SK-N-SH (cell line): ENCODE measurements at regions not wholly inside any gene's neighbourhood (a gene's known extent, or its start where the extent isn't known, plus 50 kb on each side); places are given as distances from the start of the nearest gene placed in this dataset.

Experiments used
- CTCF ChIA-PET: fragments of 300-600, 350-600 bp; formaldehyde crosslinking; extraction: SDS; loops from one replicate; lab custom pipeline; 2021; lab: Yijun Ruan, JAX
- POLR2A ChIA-PET: fragments of 350-600 bp; sonication (Branson Sonifier 250); formaldehyde crosslinking; extraction: SDS; loops from one replicate; lab custom pipeline; 2020; ENCODE audit warnings: antibody characterized with exemption, inconsistent platforms; lab: Yijun Ruan, JAX
- DNase-seq: peaks from one replicate; pipeline ENCODE4 v3.0.0; 2012
- H2AFZ ChIP-seq: fragments of 200-600 bp; sonication (generic); 2 replicates; pipeline ENCODE4 v1.8.1; 2016; ENCODE audit warnings: antibody characterized with exemption, mild to moderate bottlenecking, low read depth
- H3F3A ChIP-seq: fragments of 200-600 bp; sonication (generic); replicated peaks from 2 replicates; pipeline ENCODE3; 2016; ENCODE audit warnings: antibody characterized with exemption, mild to moderate bottlenecking; ENCODE audit not compliant: insufficient read depth
- H3K27ac ChIP-seq, 2 experiments: fragments of 200-500 bp in 1 of 2; fragments of 200-600 bp in 1 of 2; sonication (Bioruptor generic) in 1 of 2; sonication (generic), shearing (Covaris generic) in 1 of 2; 2 replicates each; pipeline versions ENCODE4 v1.5.1 to v1.6.1; 2014 to 2016; ENCODE audit warnings: low read depth in 2 of 2, inconsistent platforms in 1 of 2, low read length in 1 of 2, mild to moderate bottlenecking in 1 of 2, mixed read lengths in 1 of 2
- H3K27me3 ChIP-seq: fragments of 200-600 bp; sonication (generic), shearing (Covaris generic); 2 replicates; pipeline ENCODE4 v1.6.1; 2016; ENCODE audit warnings: mixed run types; ENCODE audit not compliant: insufficient read depth
- H3K36me3 ChIP-seq, 2 experiments: fragments of 200-500 bp in 1 of 2; fragments of 200-600 bp in 1 of 2; sonication (Bioruptor generic) in 1 of 2; sonication (generic) in 1 of 2; replicated peaks in 1 of 2; 2 replicates each; pipeline versions ENCODE3 to v1.5.1; 2014 to 2016; ENCODE audit warnings: low read length in 1 of 2, mild to moderate bottlenecking in 1 of 2; ENCODE audit not compliant: insufficient read depth in 2 of 2, control insufficient read depth in 1 of 2
- H3K4me1 ChIP-seq, 2 experiments: fragments of 200-500 bp in 1 of 2; fragments of 200-600 bp in 1 of 2; sonication (Bioruptor generic) in 1 of 2; sonication (generic), shearing (Covaris generic) in 1 of 2; 2 replicates each; pipeline versions ENCODE4 v1.5.1 to v1.6.1; 2014 to 2016; ENCODE audit warnings: low read depth in 1 of 2, low read length in 1 of 2, mixed run types in 1 of 2; ENCODE audit not compliant: insufficient read depth in 2 of 2, control insufficient read depth in 1 of 2
- H3K4me2 ChIP-seq: fragments of 200-600 bp; sonication (generic), shearing (Covaris generic); 2 replicates; pipeline ENCODE4 v1.6.1; 2017; ENCODE audit warnings: mixed run types
- H3K4me3 ChIP-seq, 2 experiments: fragments of 200-500 bp in 1 of 2; fragments of 200-600 bp in 1 of 2; sonication (Bioruptor generic) in 1 of 2; sonication (generic), shearing (Covaris generic) in 1 of 2; 2 replicates each; pipeline versions ENCODE4 v1.5.1 to v1.8.1; 2014 to 2016; ENCODE audit warnings: low read depth in 2 of 2, inconsistent platforms in 1 of 2, low read length in 1 of 2, mild to moderate bottlenecking in 1 of 2, mixed read lengths in 1 of 2, moderate library complexity in 1 of 2
- H3K79me2 ChIP-seq: fragments of 200-600 bp; sonication (generic); 2 replicates; pipeline ENCODE4 v1.8.1; 2017; ENCODE audit warnings: mild to moderate bottlenecking; ENCODE audit not compliant: insufficient read depth
- H3K9ac ChIP-seq: fragments of 200-600 bp; sonication (generic); 2 replicates; pipeline ENCODE4 v1.6.1; 2017; ENCODE audit warnings: mixed run types
- H3K9me2 ChIP-seq: fragments of 200-600 bp; sonication (generic); 2 replicates; pipeline ENCODE4 v1.6.1; 2017; ENCODE audit warnings: mixed run types
- H3K9me3 ChIP-seq: fragments of 200-600 bp; sonication (generic); 2 replicates; pipeline ENCODE4 v1.6.1; 2017; ENCODE audit warnings: mixed run types, mild to moderate bottlenecking, moderate library complexity
- H4K20me1 ChIP-seq: fragments of 200-600 bp; sonication (generic); 2 replicates; pipeline ENCODE4 v1.6.1; 2017; ENCODE audit warnings: mild to moderate bottlenecking, mixed run types; ENCODE audit not compliant: insufficient read depth
- CHD2 ChIP-seq: fragments of 150-350 bp; IDR thresholded peaks from 2 replicates; pipeline ENCODE4 v1.6.1; 2018; ENCODE audit warnings: low read length; ENCODE audit not compliant: partially characterized antibody
- ELF1 ChIP-seq: IDR thresholded peaks from 2 replicates; pipeline ENCODE4 v1.4.0; 2012
- FOXJ3 ChIP-seq: sonication (generic); formaldehyde crosslinking; IDR thresholded peaks from 2 replicates; pipeline ENCODE4 v1.5.1; 2020; ENCODE audit warnings: mild to moderate bottlenecking, missing genetic modification reagents
- JUND ChIP-seq: IDR thresholded peaks from 2 replicates; pipeline ENCODE4 v1.4.0; 2012
- NFIC ChIP-seq: IDR thresholded peaks from 2 replicates; pipeline ENCODE4 v1.4.0; 2012; ENCODE audit warnings: borderline replicate concordance
- NRF1 ChIP-seq: IDR thresholded peaks from 2 replicates; pipeline ENCODE4 v1.6.1; 2012; ENCODE audit warnings: low read depth, mild to moderate bottlenecking, low read length
- PBX3 ChIP-seq: IDR thresholded peaks from 2 replicates; pipeline ENCODE4; 2012
- POLR2AphosphoS5 ChIP-seq: IDR thresholded peaks from 2 replicates; pipeline ENCODE4 v1.6.1; 2012; ENCODE audit warnings: low read depth, low read length
- RAD21 ChIP-seq: IDR thresholded peaks from 2 replicates; pipeline ENCODE4 v1.6.1; 2012; ENCODE audit warnings: mild to moderate bottlenecking, low read length
- REST ChIP-seq: IDR thresholded peaks from 2 replicates; pipeline ENCODE4 v1.6.1; 2012; ENCODE audit warnings: mild to moderate bottlenecking, low read depth, low read length, moderate library complexity
- RFX5 ChIP-seq: IDR thresholded peaks from 2 replicates; pipeline ENCODE4 v1.6.1; 2012; ENCODE audit warnings: mild to moderate bottlenecking, improper control_type of control experiment, low read length
- RXRA ChIP-seq: IDR thresholded peaks from 2 replicates; pipeline ENCODE4 v1.4.0; 2012; ENCODE audit warnings: low read depth, mild to moderate bottlenecking, borderline replicate concordance
- SIN3A ChIP-seq: IDR thresholded peaks from 2 replicates; pipeline ENCODE4 v1.6.1; 2012; ENCODE audit warnings: low read depth, mild to moderate bottlenecking, low read length, moderate library complexity, borderline replicate concordance
- SMC3 ChIP-seq: IDR thresholded peaks from 2 replicates; pipeline ENCODE4 v1.6.1; 2012; ENCODE audit warnings: low read depth, low read length, improper control_type of control experiment
- TCF12 ChIP-seq: IDR thresholded peaks from 2 replicates; pipeline ENCODE4 v1.4.0; 2012
- TEAD4 ChIP-seq: IDR thresholded peaks from 2 replicates; pipeline ENCODE4 v1.4.0; 2012; ENCODE audit warnings: mild to moderate bottlenecking, borderline replicate concordance; ENCODE audit not compliant: insufficient read depth
- USF2 ChIP-seq: fragments of 150-350 bp; IDR thresholded peaks from 2 replicates; pipeline ENCODE4 v1.6.1; 2017; ENCODE audit warnings: antibody characterized with exemption, low read length, low read depth, borderline replicate concordance
- YY1 ChIP-seq: IDR thresholded peaks from 2 replicates; pipeline ENCODE4 v1.4.0; 2012; ENCODE audit warnings: low read depth, mild to moderate bottlenecking
- WGBS: methylation state at CpG from one replicate; pipeline ENCODE4 v1.1.6; 2017; ENCODE audit warnings: low lambda C conversion rate; 5-methylcytosine and 5-hydroxymethylcytosine counted together
- TF ChIP-seq, protein P1 (sequence below): IDR thresholded peaks from 2 replicates; pipeline ENCODE4 v1.4.0; 2012; ENCODE audit warnings: low read depth
- TF ChIP-seq, protein P2 (sequence below): fragments of 200-600 bp; sonication (generic); IDR thresholded peaks from 2 replicates; pipeline ENCODE4 v1.6.1; 2017; ENCODE audit warnings: antibody characterized with exemption, mild to moderate bottlenecking, moderate library complexity
- TF ChIP-seq, protein P3 (sequence below): fragments of 150-350 bp; IDR thresholded peaks from 2 replicates; pipeline ENCODE4 v1.6.1; 2016; ENCODE audit warnings: mild to moderate bottlenecking, low read depth, low read length

DNA sequence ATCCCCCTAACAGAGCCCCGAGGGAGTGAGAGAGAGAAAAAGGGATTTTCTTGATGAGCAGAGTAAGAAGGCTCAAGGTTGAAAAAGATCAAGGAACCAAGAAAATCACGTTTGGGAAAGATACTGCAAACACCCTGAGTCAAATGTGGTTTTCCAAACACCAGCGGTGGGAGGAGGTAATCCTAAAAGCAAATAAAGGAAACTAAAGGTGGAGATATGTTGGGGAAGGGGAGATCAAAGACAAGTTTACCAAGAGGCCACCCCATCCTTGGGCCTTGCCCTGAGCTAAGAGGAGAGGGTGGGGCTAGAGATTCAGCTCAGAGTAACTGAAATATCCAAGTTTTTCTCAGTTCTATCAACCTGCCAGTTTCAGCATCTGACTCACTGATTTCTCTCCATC is 332.3 kb downstream of the ETAA1 start:
- ChIA-PET POLR2A (no interaction called here), CTCF (interaction anchor here (1.0 to 1.3 kb wide), 2 partner anchors 16 to 79 kb away, joined by 3 read pairs; no protein-coding TSS in a partner anchor)
- Histone ChIP-seq H3K9me3 (no peaks in the 10 kb centered on the region), H3F3A (no peaks in the 10 kb centered on the region), H3K27me3 (no peaks in the 10 kb centered on the region), H3K9ac (no peak overlapping the region), H3K4me1 (peaks cover 0 to 9% of the 10 kb centered on the region in 2 experiments; a peak in 1 of 4 replicates)
- DNase-seq = no peak
- 58% methylated on average over 3 of the region's 3 CpGs for WGBS
- TF ChIP-seq USF2 = no peak
- no peak for TF ChIP-seq JUND
- TF ChIP-seq, all 33 proteins: peak for 0
- H3K4me2 ChIP-seq = no peak overlapping the region
- no peak overlapping the region for H3K27ac ChIP-seq
- no peaks in the 10 kb centered on the region for H3K9me2 ChIP-seq
- H4K20me1 ChIP-seq = no peaks in the 10 kb centered on the region
- no peak overlapping the region for H2AFZ ChIP-seq
- no peaks in the 10 kb centered on the region for H3K79me2 ChIP-seq
- no peak overlapping the region for H3K4me3 ChIP-seq
- H3K36me3 ChIP-seq = no peaks in the 10 kb centered on the region

DNA sequence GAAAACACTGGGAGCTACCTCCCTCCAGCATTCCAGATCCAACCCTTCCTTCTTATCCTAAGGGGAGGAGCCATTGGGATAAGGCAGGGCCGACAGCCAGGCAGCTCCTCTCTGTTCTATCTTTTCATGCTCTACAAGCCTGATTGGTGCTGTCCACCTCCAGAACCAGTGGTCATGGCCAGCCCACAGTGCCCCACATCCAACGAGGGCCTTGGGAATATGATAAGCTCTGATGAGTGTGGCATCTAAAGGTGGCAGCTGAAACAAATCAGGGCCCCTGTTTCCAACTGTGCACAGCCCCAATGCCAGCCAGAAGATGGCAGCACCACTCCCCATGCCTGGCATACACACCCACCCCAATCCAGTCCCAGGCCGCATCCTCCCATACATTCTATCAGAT is 329.3 kb downstream of the C1D start:
- peak overlapping the region in 1 of 2 experiments; percentile 16; a peak in 1 of 4 replicates for H3K27ac ChIP-seq
- H3F3A ChIP-seq = no peaks in the 10 kb centered on the region
- no peak overlapping the region for H3K9ac ChIP-seq
- POLR2A ChIA-PET = interaction anchor here (1.1 kb wide), 1 partner anchor 22 kb away, joined by 3 read pairs; no protein-coding TSS in a partner anchor
- no peaks in the 10 kb centered on the region for H3K9me2 ChIP-seq
- no peaks in the 10 kb centered on the region for H3K36me3 ChIP-seq
- H3K4me2 ChIP-seq = no peak overlapping the region
- H2AFZ ChIP-seq = no peak overlapping the region
- H3K9me3 ChIP-seq = no peaks in the 10 kb centered on the region
- no peaks in the 10 kb centered on the region for H3K27me3 ChIP-seq
- DNase-seq = peak; percentile 54
- H3K4me1 ChIP-seq = peaks cover 0 to 3% of the 10 kb centered on the region in 2 experiments; a peak in 1 of 4 replicates
- H3K4me3 ChIP-seq = no peak overlapping the region
- H3K79me2 ChIP-seq = no peaks in the 10 kb centered on the region
- 52% methylated on average over 3 of the region's 3 CpGs for WGBS
- H4K20me1 ChIP-seq = no peaks in the 10 kb centered on the region
- CTCF ChIA-PET = interaction anchor here (0.6 to 2.7 kb wide), 12 partner anchors 10 to 301 kb away, joined by 3 to 26 read pairs (median 4); no protein-coding TSS in a partner anchor
- TF ChIP-seq, protein P1, sequence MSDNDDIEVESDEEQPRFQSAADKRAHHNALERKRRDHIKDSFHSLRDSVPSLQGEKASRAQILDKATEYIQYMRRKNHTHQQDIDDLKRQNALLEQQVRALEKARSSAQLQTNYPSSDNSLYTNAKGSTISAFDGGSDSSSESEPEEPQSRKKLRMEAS = no peak
- TF ChIP-seq POLR2AphosphoS5 = no peak
- TF ChIP-seq ELF1 = no peak
- TF ChIP-seq TEAD4 = no peak
- no peak for TF ChIP-seq NFIC
- no peak for TF ChIP-seq PBX3
- TF ChIP-seq SMC3 = peak; percentile 39
- TF ChIP-seq TCF12 = no peak
- TF ChIP-seq NRF1 = no peak
- TF ChIP-seq SIN3A = no peak
- TF ChIP-seq RXRA = no peak
- TF ChIP-seq, protein P2, sequence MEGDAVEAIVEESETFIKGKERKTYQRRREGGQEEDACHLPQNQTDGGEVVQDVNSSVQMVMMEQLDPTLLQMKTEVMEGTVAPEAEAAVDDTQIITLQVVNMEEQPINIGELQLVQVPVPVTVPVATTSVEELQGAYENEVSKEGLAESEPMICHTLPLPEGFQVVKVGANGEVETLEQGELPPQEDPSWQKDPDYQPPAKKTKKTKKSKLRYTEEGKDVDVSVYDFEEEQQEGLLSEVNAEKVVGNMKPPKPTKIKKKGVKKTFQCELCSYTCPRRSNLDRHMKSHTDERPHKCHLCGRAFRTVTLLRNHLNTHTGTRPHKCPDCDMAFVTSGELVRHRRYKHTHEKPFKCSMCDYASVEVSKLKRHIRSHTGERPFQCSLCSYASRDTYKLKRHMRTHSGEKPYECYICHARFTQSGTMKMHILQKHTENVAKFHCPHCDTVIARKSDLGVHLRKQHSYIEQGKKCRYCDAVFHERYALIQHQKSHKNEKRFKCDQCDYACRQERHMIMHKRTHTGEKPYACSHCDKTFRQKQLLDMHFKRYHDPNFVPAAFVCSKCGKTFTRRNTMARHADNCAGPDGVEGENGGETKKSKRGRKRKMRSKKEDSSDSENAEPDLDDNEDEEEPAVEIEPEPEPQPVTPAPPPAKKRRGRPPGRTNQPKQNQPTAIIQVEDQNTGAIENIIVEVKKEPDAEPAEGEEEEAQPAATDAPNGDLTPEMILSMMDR = peak; percentile 48
- TF ChIP-seq RAD21 = peak; percentile 63
- TF ChIP-seq REST = no peak
- TF ChIP-seq RFX5 = no peak
- TF ChIP-seq, protein P3, sequence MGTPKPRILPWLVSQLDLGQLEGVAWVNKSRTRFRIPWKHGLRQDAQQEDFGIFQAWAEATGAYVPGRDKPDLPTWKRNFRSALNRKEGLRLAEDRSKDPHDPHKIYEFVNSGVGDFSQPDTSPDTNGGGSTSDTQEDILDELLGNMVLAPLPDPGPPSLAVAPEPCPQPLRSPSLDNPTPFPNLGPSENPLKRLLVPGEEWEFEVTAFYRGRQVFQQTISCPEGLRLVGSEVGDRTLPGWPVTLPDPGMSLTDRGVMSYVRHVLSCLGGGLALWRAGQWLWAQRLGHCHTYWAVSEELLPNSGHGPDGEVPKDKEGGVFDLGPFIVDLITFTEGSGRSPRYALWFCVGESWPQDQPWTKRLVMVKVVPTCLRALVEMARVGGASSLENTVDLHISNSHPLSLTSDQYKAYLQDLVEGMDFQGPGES = no peak
- no peak for TF ChIP-seq YY1
- TF ChIP-seq CHD2 = no peak
- TF ChIP-seq FOXJ3 (CRISPR knock-in tag) = no peak
